ENCODE measurements at regions not wholly inside any gene's neighbourhood (a gene's known extent, or its start where the extent isn't known, plus 50 kb on each side); places are given as distances from the start of the nearest gene placed in this dataset.

DNA sequence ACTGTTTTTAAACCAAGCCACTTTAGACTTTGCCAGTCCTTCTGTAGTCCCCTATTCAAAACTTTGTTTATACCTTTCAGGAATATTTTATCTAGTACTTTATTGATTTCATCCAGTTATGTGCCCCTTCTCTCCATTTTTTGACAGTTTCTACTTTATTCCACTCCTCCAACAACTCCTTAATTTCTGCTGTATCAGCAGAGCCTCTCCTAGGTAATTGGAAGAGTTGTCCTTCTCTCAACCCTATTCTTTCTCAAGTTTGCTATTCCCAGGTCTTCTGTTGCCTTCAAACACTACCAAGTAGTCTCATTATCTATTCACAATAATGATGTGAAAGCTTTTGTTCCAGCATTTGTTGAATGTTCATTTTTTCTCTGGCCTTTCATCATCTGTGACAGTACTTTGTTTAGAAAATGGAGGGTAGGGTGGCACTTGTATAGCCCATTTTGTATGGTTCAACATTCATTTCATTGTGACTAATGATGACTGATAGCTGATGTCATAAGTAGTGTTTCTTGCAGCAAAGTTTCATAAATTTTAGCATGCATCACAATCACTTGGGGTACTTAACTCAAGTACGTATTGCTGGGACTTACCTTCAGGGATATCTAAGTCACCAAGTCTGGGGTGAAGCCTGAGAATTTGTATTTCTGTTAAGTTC, 204.4 kb upstream of the DMRT1 start:
- TF ChIP-seq, protein P1, sequence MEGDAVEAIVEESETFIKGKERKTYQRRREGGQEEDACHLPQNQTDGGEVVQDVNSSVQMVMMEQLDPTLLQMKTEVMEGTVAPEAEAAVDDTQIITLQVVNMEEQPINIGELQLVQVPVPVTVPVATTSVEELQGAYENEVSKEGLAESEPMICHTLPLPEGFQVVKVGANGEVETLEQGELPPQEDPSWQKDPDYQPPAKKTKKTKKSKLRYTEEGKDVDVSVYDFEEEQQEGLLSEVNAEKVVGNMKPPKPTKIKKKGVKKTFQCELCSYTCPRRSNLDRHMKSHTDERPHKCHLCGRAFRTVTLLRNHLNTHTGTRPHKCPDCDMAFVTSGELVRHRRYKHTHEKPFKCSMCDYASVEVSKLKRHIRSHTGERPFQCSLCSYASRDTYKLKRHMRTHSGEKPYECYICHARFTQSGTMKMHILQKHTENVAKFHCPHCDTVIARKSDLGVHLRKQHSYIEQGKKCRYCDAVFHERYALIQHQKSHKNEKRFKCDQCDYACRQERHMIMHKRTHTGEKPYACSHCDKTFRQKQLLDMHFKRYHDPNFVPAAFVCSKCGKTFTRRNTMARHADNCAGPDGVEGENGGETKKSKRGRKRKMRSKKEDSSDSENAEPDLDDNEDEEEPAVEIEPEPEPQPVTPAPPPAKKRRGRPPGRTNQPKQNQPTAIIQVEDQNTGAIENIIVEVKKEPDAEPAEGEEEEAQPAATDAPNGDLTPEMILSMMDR (IDR thresholded peaks at IDR 0.05 in 4 of 5, conservative IDR thresholded peaks at IDR 0.05 in 1 of 5) = no peak
- no peak for TF ChIP-seq POLR2A (IDR thresholded peaks at IDR 0.05)
